ENCODE measurements at regions not wholly inside any gene's neighbourhood (a gene's known extent, or its start where the extent isn't known, plus 50 kb on each side); places are given as distances from the start of the nearest gene placed in this dataset.
"Not testable (repeated sequence)": the region's sequence is repeated elsewhere in the genome, so short reads cannot be mapped to it uniquely, and the experiment has no call there.

- no peaks in the 10 kb centered on the region for H3K9me3 ChIP-seq (replicated peaks in 1 of 11)
- H3K4me1 ChIP-seq, result no peaks in the 10 kb centered on the region
- H3K27ac ChIP-seq, result no peak overlapping the region
- no peak overlapping the region for H3K4me3 ChIP-seq
- no peaks in the 10 kb centered on the region for H4K20me1 ChIP-seq
- no peaks in the 10 kb centered on the region for H3K27me3 ChIP-seq
- no peak overlapping the region for H3K4me2 ChIP-seq
- H3K36me3 ChIP-seq, result no peaks in the 10 kb centered on the region
- H3K9ac ChIP-seq, result no peak overlapping the region
- TF ChIP-seq Cebpa-rat (IDR thresholded peaks at IDR 0.05), result no peak
These were observed 648.1 kb downstream of the FSCB start for GRCh38 chr14:43858981-43859380.

- Histone ChIP-seq H3K4me2 (no peak overlapping the region), H3K36me3 (no peaks in the 10 kb centered on the region), H3K9me3 (replicated peaks in 1 of 11) (no peaks in the 10 kb centered on the region), H3K4me3 (no peak overlapping the region), H4K20me1 (no peaks in the 10 kb centered on the region), H3K27ac (no peak overlapping the region), H3K27me3 (no peaks in the 10 kb centered on the region), H3K9ac (no peak overlapping the region), H3K4me1 (no peaks in the 10 kb centered on the region)
- no peak for TF ChIP-seq Cebpa-rat (IDR thresholded peaks at IDR 0.05)
These were observed 651.5 kb downstream of the FSCB start for GRCh38 chr14:43855556-43855955.

GRCh38 chr14:43853541-43853940 lies 653.5 kb downstream of the FSCB start:
- H3K27me3 ChIP-seq, result no peaks in the 10 kb centered on the region
- H4K20me1 ChIP-seq, result no peaks in the 10 kb centered on the region
- no peak overlapping the region for H3K4me2 ChIP-seq
- no peak overlapping the region for H3K27ac ChIP-seq
- no peaks in the 10 kb centered on the region for H3K36me3 ChIP-seq
- no peak overlapping the region for H3K9ac ChIP-seq
- no peak for TF ChIP-seq Cebpa-rat (IDR thresholded peaks at IDR 0.05)
- H3K4me3 ChIP-seq, result no peak overlapping the region
- no peaks in the 10 kb centered on the region for H3K9me3 ChIP-seq (replicated peaks in 1 of 11)
- no peaks in the 10 kb centered on the region for H3K4me1 ChIP-seq

DNA sequence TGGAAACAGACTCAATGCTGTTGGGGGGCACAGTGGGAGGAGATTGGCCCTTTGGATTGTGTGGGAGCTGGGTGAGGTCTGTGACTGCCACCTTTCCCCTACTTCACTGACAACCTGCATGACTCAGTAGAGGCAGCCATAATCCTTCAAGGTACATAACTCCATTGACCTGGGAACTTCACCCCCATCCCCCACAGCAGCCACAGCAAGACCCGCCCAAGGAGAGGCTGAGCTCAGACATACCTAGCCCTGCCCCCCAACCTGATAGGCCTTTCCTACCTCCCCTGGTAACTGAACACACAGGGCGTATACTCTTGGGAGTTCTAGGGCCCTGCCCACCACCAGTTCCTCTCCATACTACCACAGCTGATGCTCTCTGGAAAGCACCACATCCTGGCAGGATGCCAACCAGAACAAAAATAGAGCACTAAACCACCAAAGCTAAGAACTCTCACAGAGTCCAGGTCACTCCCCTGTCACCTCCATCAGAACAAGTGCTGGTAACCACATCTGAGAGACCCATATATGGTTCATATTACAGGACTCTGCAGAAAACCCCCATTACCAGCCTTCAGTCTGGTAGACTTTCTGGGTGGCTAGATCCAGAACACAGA lies 703.9 kb downstream of the FSCB start:
- no peak for TF ChIP-seq Cebpa-rat (IDR thresholded peaks at IDR 0.05)
- Histone ChIP-seq H3K4me2 (peak overlapping the region in 10 of 11 experiments; percentile 8 to 68 (median 52); a peak in 19 of 22 replicates), H3K27me3 (no peaks in the 10 kb centered on the region), H3K4me1 (peaks cover 0 to 15% (median 11%) of the 10 kb centered on the region in 10 experiments; a peak in 17 of 20 replicates), H3K4me3 (no peak overlapping the region), H3K9me3 (replicated peaks in 1 of 11) (peaks cover 11 to 30% (median 18%) of the 10 kb centered on the region in 11 experiments; a peak in 19 of 22 replicates), H3K27ac (no peak overlapping the region), H3K36me3 (no peaks in the 10 kb centered on the region), H3K9ac (no peak overlapping the region), H4K20me1 (no peaks in the 10 kb centered on the region)

DNA sequence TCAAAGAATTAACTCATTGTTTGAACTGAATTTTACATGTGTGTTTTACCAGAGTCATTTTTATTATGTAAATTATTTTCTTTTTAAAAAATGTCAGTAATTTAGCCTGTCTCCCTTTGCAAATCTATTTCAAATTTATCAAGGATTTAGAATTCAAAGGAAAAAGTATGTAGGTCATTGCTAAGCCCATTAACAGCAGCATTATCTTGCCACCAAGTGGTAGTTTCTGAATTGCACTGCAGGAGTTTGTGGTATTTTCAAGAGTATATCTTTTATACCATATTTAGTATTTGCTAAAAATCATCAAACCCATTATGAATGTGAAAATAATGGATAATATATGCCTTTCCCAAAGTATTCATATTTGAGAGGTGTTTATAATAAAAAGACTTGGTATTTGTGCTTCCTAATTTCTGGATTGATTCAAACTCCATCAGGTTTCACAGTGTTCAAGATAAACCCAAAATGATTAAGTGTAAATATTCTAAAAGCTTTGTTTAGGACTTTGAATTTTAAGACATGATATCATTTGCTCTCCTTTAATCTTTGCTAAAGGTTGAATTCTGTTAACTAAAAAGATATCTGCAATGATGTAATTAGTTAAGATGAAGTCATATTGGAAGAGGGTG lies 711.4 kb downstream of the FSCB start:
- H3K27ac ChIP-seq, result no peak overlapping the region
- TF ChIP-seq Cebpa-rat (IDR thresholded peaks at IDR 0.05), result no peak
- no peak overlapping the region for H3K4me3 ChIP-seq
- no peak overlapping the region for H3K9ac ChIP-seq
- no peaks in the 10 kb centered on the region for H3K4me1 ChIP-seq
- H3K36me3 ChIP-seq, result no peaks in the 10 kb centered on the region
- H4K20me1 ChIP-seq, result no peaks in the 10 kb centered on the region
- no peaks in the 10 kb centered on the region for H3K9me3 ChIP-seq (replicated peaks in 1 of 11)
- H3K4me2 ChIP-seq, result no peak overlapping the region
- no peaks in the 10 kb centered on the region for H3K27me3 ChIP-seq

DNA sequence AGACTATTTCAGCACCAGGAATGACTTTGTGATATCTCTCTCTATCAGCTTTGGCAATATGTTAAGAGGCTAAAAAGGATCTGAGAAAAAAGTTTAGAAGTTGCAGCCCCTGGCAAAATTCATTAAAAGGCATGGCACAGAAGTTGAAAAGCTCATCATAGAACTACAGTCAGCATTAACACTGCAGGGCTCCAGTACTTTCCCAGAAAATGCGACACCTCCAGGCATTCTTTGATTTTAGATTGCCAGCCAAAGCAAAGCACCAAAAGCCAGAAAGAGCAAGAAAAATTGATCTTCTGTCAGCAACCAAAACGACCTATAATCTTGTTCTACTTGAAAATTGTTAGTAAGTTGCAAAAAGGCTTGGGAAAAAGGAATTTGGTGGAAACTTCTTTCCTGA lies 713.5 kb downstream of the FSCB start:
- no peak overlapping the region for H3K9ac ChIP-seq
- H3K4me2 ChIP-seq, result no peak overlapping the region

DNA sequence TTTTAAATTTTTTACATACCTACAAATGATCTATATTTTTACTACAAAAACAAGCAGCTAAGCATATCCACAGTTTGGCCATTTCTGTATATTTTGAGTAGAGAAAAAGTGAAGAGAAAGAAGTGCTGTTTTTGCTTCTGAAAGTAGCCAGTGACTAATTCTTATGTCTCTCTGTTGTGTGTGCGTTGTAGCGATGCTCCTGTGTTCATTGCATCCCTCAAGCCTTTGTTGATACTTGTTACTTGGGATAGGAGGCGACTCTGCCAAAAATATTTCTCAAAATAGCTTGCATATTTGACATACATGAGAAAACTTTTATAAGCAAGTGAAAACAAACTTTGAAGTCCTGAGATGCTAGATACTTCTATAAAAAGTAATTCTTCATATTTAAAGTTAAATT lies 714.1 kb downstream of the FSCB start:
- Histone ChIP-seq H3K9ac (no peak overlapping the region), H3K36me3 (no peaks in the 10 kb centered on the region), H3K9me3 (replicated peaks in 1 of 11) (no peaks in the 10 kb centered on the region), H3K27ac (no peak overlapping the region), H3K4me1 (no peaks in the 10 kb centered on the region), H4K20me1 (no peaks in the 10 kb centered on the region), H3K4me2 (no peak overlapping the region), H3K4me3 (no peak overlapping the region), H3K27me3 (no peaks in the 10 kb centered on the region)
- no peak for TF ChIP-seq Cebpa-rat (IDR thresholded peaks at IDR 0.05)

More for the DNA sequence above, 713.5 kb downstream of the FSCB start:
- H3K36me3 ChIP-seq, result no peaks in the 10 kb centered on the region
- H3K27me3 ChIP-seq, result no peaks in the 10 kb centered on the region
- no peak overlapping the region for H3K27ac ChIP-seq
- H3K9me3 ChIP-seq (replicated peaks in 1 of 11), result no peaks in the 10 kb centered on the region
- no peaks in the 10 kb centered on the region for H4K20me1 ChIP-seq
- no peaks in the 10 kb centered on the region for H3K4me1 ChIP-seq
- TF ChIP-seq Cebpa-rat (IDR thresholded peaks at IDR 0.05), result no peak
- no peak overlapping the region for H3K4me3 ChIP-seq

DNA sequence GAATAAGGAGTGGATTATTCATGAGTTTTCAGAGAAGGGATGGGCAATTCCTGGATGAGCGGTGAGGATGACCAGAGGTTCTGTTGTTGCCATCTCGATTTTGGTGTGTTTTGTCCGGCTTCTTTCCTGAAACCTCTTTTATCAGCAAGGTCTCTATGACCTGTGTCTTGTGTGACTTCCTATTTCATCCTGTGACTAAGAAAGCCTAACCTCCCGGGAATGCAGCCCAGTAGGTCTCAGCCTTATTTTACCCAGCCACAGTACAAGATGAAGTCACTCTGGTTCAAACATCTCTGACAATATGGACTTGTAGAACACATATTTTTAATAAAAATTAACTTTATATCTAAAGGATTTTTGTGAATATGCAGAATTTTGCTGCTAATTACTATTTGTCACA lies 716.4 kb downstream of the FSCB start:
- no peak for TF ChIP-seq Cebpa-rat (IDR thresholded peaks at IDR 0.05)
- Histone ChIP-seq H3K4me3 (no peak overlapping the region), H3K27me3 (no peaks in the 10 kb centered on the region), H3K9ac (no peak overlapping the region), H3K4me1 (no peaks in the 10 kb centered on the region), H3K36me3 (no peaks in the 10 kb centered on the region), H4K20me1 (no peaks in the 10 kb centered on the region), H3K4me2 (no peak overlapping the region), H3K27ac (no peak overlapping the region), H3K9me3 (replicated peaks in 1 of 11) (no peaks in the 10 kb centered on the region)

GRCh38 chr14:43789458-43789857 lies 717.6 kb downstream of the FSCB start:
- Histone ChIP-seq H3K9me3 (replicated peaks in 1 of 11) (no peaks in the 10 kb centered on the region), H3K27me3 (no peaks in the 10 kb centered on the region), H3K4me1 (no peaks in the 10 kb centered on the region), H3K4me3 (no peak overlapping the region), H4K20me1 (no peaks in the 10 kb centered on the region), H3K4me2 (no peak overlapping the region), H3K27ac (no peak overlapping the region), H3K9ac (no peak overlapping the region), H3K36me3 (no peaks in the 10 kb centered on the region)
- TF ChIP-seq Cebpa-rat (IDR thresholded peaks at IDR 0.05), result no peak

DNA sequence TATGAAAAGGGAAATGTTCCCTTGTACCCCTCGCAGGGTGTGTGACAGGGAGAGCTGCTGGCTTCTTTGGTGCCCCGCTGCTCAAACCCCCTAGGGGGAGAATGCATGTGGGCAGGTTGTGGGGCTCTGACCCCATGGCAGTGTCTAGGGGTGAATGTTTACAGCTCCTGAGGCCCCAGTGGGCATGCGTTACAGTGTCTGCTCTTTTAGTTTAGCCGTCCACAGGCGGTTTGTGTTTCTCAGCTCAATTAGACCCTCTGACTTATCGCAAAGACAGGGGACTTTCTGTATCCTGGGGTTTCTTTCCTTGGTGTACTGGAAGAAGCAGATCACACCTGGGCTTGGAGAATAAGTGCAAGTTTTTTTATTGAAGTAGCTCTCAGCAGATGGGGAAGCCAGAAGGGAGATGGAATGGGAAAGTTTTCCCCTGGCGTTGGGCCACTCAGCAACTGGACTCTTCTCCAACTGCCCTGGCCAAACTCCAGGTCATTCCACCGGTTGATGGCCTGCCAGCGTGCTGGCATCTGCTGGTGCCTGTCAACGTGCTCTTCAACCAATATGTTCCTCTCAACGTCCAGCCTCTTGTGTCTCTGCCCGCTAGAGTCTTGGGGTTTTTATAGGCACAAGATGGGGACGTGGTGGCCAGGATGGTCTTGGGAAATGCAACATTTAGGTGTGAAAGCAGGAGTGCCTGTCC lies 720.9 kb downstream of the FSCB start:
- no peaks in the 10 kb centered on the region for H3K9me3 ChIP-seq (replicated peaks in 1 of 11)
- no peak for TF ChIP-seq Cebpa-rat (IDR thresholded peaks at IDR 0.05)
- no peaks in the 10 kb centered on the region for H3K36me3 ChIP-seq
- H3K4me1 ChIP-seq, result no peaks in the 10 kb centered on the region
- H3K27ac ChIP-seq, result no peak overlapping the region
- no peak overlapping the region for H3K4me2 ChIP-seq
- H3K9ac ChIP-seq, result no peak overlapping the region
- H3K27me3 ChIP-seq, result no peaks in the 10 kb centered on the region
- H4K20me1 ChIP-seq, result no peaks in the 10 kb centered on the region
- H3K4me3 ChIP-seq, result no peak overlapping the region

GRCh38 chr14:43784432-43784831 lies 722.7 kb downstream of the FSCB start:
- H3K36me3 ChIP-seq; H3K9me3 ChIP-seq (replicated peaks in 1 of 11); H3K9ac ChIP-seq; H3K4me1 ChIP-seq; H4K20me1 ChIP-seq; H3K4me2 ChIP-seq; H3K4me3 ChIP-seq; H3K27ac ChIP-seq; H3K27me3 ChIP-seq: not testable (repeated sequence)
